CD14-positive monocyte (primary cell): ENCODE measurements at regions not wholly inside any gene's neighbourhood (a gene's known extent, or its start where the extent isn't known, plus 50 kb on each side); places are given as distances from the start of the nearest gene placed in this dataset.
"Not testable (repeated sequence)": the region's sequence is repeated elsewhere in the genome, so short reads cannot be mapped to it uniquely, and the experiment has no call there.

Experiments
- DNase-seq, 3 donors: peaks; one replicate each; pipeline ENCODE4 v3.0.0-alpha.2; 2011 to 2022
- H2AFZ ChIP-seq: 2 replicates; pipeline ENCODE4 v1.6.0; 2012; ENCODE audit warnings: mild to moderate bottlenecking, low read depth, low read length, inconsistent platforms; ENCODE audit not compliant: insufficient read depth, poor library complexity, severe bottlenecking
- H3K27ac ChIP-seq, 2 donors: 1 replicate in 1 of 2; 2 replicates in 1 of 2; pipeline ENCODE4 v1.5.1; 2012 to 2013; ENCODE audit warnings: low read length in 2 of 2, control low read depth in 1 of 2, inconsistent platforms in 1 of 2, low read depth in 1 of 2, mild to moderate bottlenecking in 1 of 2
- H3K27me3 ChIP-seq, 2 donors: one replicate each; pipeline versions ENCODE4 v1.6.0 to v1.6.1; 2011 to 2013; ENCODE audit warnings: low read length in 2 of 2; ENCODE audit not compliant: control insufficient read depth in 2 of 2, insufficient read depth in 2 of 2
- H3K36me3 ChIP-seq, 2 donors: replicated peaks in 1 of 2; 1 replicate in 1 of 2; 2 replicates in 1 of 2; pipeline versions ENCODE4 v1.5.1 to v1.6.1; 2012 to 2013; ENCODE audit warnings: low read length in 2 of 2, control low read depth in 1 of 2, inconsistent platforms in 1 of 2, mild to moderate bottlenecking in 1 of 2; ENCODE audit not compliant: insufficient read depth in 2 of 2, control insufficient read depth in 1 of 2
- H3K4me1 ChIP-seq, 2 donors: 1 replicate in 1 of 2; 2 replicates in 1 of 2; pipeline versions ENCODE4 v1.5.1 to v1.6.1; 2012 to 2013; ENCODE audit warnings: low read length in 2 of 2, control low read depth in 1 of 2, inconsistent platforms in 1 of 2, mild to moderate bottlenecking in 1 of 2, moderate library complexity in 1 of 2; ENCODE audit not compliant: insufficient read depth in 2 of 2, control insufficient read depth in 1 of 2
- H3K4me2 ChIP-seq: replicated peaks from 2 replicates; pipeline ENCODE3; 2012; ENCODE audit warnings: low read length, moderate library complexity, mild to moderate bottlenecking; ENCODE audit not compliant: poor library complexity, severe bottlenecking; ENCODE audit errors: extremely low read depth
- H3K4me3 ChIP-seq, 3 experiments: fragments of 200-600 bp in 1 of 3; sonication (generic) in 1 of 3; replicated peaks in 1 of 3; 1 replicate in 2 of 3; 2 replicates in 1 of 3; pipeline ENCODE4 v1.5.1; 2011 to 2013; ENCODE audit warnings: low read length in 3 of 3, mild to moderate bottlenecking in 3 of 3, control low read depth in 2 of 3, low read depth in 2 of 3, inconsistent platforms in 1 of 3, moderate library complexity in 1 of 3
- H3K79me2 ChIP-seq: 2 replicates; pipeline ENCODE4 v1.6.0; 2012; ENCODE audit warnings: mild to moderate bottlenecking, control low read depth, inconsistent platforms, low read length, moderate library complexity; ENCODE audit not compliant: insufficient read depth
- H3K9ac ChIP-seq: 2 replicates; pipeline ENCODE4 v1.6.0; 2017; ENCODE audit warnings: low read length, mild to moderate bottlenecking; ENCODE audit not compliant: insufficient read depth, poor library complexity, severe bottlenecking
- H3K9me3 ChIP-seq, 2 donors: replicated peaks in 1 of 2; 1 replicate in 1 of 2; 2 replicates in 1 of 2; pipeline versions ENCODE4 v1.5.1 to v1.6.1; 2012 to 2013; ENCODE audit warnings: low read length in 2 of 2, control low read depth in 1 of 2; ENCODE audit not compliant: control insufficient read depth in 1 of 2, insufficient read depth in 1 of 2
- H4K20me1 ChIP-seq: 2 replicates; pipeline ENCODE4 v1.6.0; 2012; ENCODE audit warnings: mild to moderate bottlenecking, low read length, control low read depth, moderate library complexity; ENCODE audit not compliant: insufficient read depth
- H3K27ac Mint-ChIP-seq, 7 donors: one replicate each; pipeline ENCODE4 v1.8.0; 2020; ENCODE audit warnings: mild to moderate bottlenecking in 7 of 7, mixed read lengths in 7 of 7, moderate library complexity in 6 of 7, inconsistent platforms in 2 of 7
- H3K27me3 Mint-ChIP-seq, 3 donors: one replicate each; pipeline ENCODE4 v1.8.0; 2021 to 2022; ENCODE audit warnings: low read depth in 3 of 3, mild to moderate bottlenecking in 3 of 3, mixed read lengths in 3 of 3, moderate library complexity in 3 of 3, inconsistent platforms in 1 of 3
- H3K36me3 Mint-ChIP-seq, 2 donors: one replicate each; pipeline ENCODE4 v1.8.0; 2020; ENCODE audit warnings: mixed read lengths in 2 of 2, inconsistent platforms in 1 of 2, mild to moderate bottlenecking in 1 of 2
- H3K4me1 Mint-ChIP-seq: one replicate; pipeline ENCODE4 v1.8.0; 2020; ENCODE audit warnings: mild to moderate bottlenecking, mixed read lengths
- H3K4me3 Mint-ChIP-seq, 2 donors: one replicate each; pipeline ENCODE4 v1.8.0; 2020; ENCODE audit warnings: mild to moderate bottlenecking in 2 of 2, mixed read lengths in 2 of 2, moderate library complexity in 1 of 2
- H3K9me3 Mint-ChIP-seq, 7 donors: one replicate each; pipeline ENCODE4 v1.8.0; 2020 to 2022; ENCODE audit warnings: mixed read lengths in 7 of 7, mild to moderate bottlenecking in 6 of 7, moderate library complexity in 6 of 7, inconsistent platforms in 2 of 7
- WGBS: methylation state at CpG from one replicate; pipeline ENCODE4 v1.1.5; 2013; ENCODE audit warnings: missing lambda C conversion rate; ENCODE audit not compliant: insufficient coverage; 5-methylcytosine and 5-hydroxymethylcytosine counted together
- intact Hi-C, 2 donors: fragments of 100-400 bp; cut with micrococcal nuclease; formaldehyde crosslinking; loops; one replicate each; pipeline versions ENCODE4 v1.15.0 to v1.15.1; 2023

- H3K9me3 ChIP-seq: peaks cover 46 to 69% of the 10 kb centered on the region in 2 donors
- H3K79me2 ChIP-seq, H3K36me3 Mint-ChIP-seq, H3K4me1 Mint-ChIP-seq, DNase-seq, H3K27ac ChIP-seq, H4K20me1 ChIP-seq, H2AFZ ChIP-seq, H3K4me1 ChIP-seq, H3K4me2 ChIP-seq, H3K4me3 ChIP-seq, H3K27ac Mint-ChIP-seq, H3K9ac ChIP-seq, H3K36me3 ChIP-seq, intact Hi-C loops, H3K4me3 Mint-ChIP-seq, H3K27me3 ChIP-seq, H3K27me3 Mint-ChIP-seq: not testable (repeated sequence)
- WGBS: 94% methylated on average over 6 of the region's 18 CpGs
- peaks cover 25 to 67% (median 49%) of the 10 kb centered on the region in 7 donors for H3K9me3 Mint-ChIP-seq
Observed at GRCh38 chr9:65455751-65456647, 171.0 kb upstream of the FOXD4L5 start.

- H3K36me3 Mint-ChIP-seq, H2AFZ ChIP-seq, H3K27me3 Mint-ChIP-seq, H3K27me3 ChIP-seq, H3K4me1 ChIP-seq, H3K9ac ChIP-seq, H3K4me3 Mint-ChIP-seq, H4K20me1 ChIP-seq, H3K4me1 Mint-ChIP-seq, H3K27ac ChIP-seq, DNase-seq, H3K79me2 ChIP-seq, intact Hi-C loops, H3K4me2 ChIP-seq, H3K4me3 ChIP-seq, H3K36me3 ChIP-seq, H3K27ac Mint-ChIP-seq: not testable (repeated sequence)
- peaks cover 25 to 66% (median 41%) of the 10 kb centered on the region in 7 donors for H3K9me3 Mint-ChIP-seq
- peaks cover 45 to 69% of the 10 kb centered on the region in 2 donors for H3K9me3 ChIP-seq
- 78% methylated on average over 7 of the region's 13 CpGs for WGBS
Observed at GRCh38 chr9:65455136-65455535, 170.1 kb upstream of the FOXD4L5 start.

GRCh38 chr9:65454666-65455065 lies 169.7 kb upstream of the FOXD4L5 start:
- H3K4me1 Mint-ChIP-seq, H3K4me2 ChIP-seq, H3K9ac ChIP-seq, H3K4me3 Mint-ChIP-seq, H4K20me1 ChIP-seq, H3K36me3 Mint-ChIP-seq, H3K36me3 ChIP-seq, H3K27me3 Mint-ChIP-seq, H3K27me3 ChIP-seq, H3K79me2 ChIP-seq, H3K4me3 ChIP-seq, H3K4me1 ChIP-seq, intact Hi-C loops, DNase-seq, H2AFZ ChIP-seq, H3K27ac ChIP-seq: not testable (repeated sequence)
- 87% methylated on average over 9 of the region's 13 CpGs for WGBS
- peaks cover 24 to 66% (median 39%) of the 10 kb centered on the region in 7 donors for H3K9me3 Mint-ChIP-seq
- H3K27ac Mint-ChIP-seq: peak overlapping the region in 1 of 7 donors; percentile 28
- H3K9me3 ChIP-seq: peaks cover 45 to 69% of the 10 kb centered on the region in 2 donors

GRCh38 chr9:65454034-65454433 lies 169.0 kb upstream of the FOXD4L5 start:
- H3K27ac ChIP-seq, H3K27me3 Mint-ChIP-seq, H3K79me2 ChIP-seq, H3K9ac ChIP-seq, H3K27ac Mint-ChIP-seq, H3K36me3 ChIP-seq, DNase-seq, H3K4me1 ChIP-seq, H4K20me1 ChIP-seq, H3K4me2 ChIP-seq, intact Hi-C loops, H3K4me3 Mint-ChIP-seq, H3K27me3 ChIP-seq, H3K4me3 ChIP-seq, H2AFZ ChIP-seq, H3K36me3 Mint-ChIP-seq, H3K4me1 Mint-ChIP-seq: not testable (repeated sequence)
- no CpG with 5 or more reads among the region's 2 CpGs for WGBS
- H3K9me3 Mint-ChIP-seq: peaks cover 23 to 64% (median 39%) of the 10 kb centered on the region in 7 donors
- peaks cover 45 to 69% of the 10 kb centered on the region in 2 donors for H3K9me3 ChIP-seq
